ENCODE measurements at regions not wholly inside any gene's neighbourhood (a gene's known extent, or its start where the extent isn't known, plus 50 kb on each side); places are given as distances from the start of the nearest gene placed in this dataset.

DNA sequence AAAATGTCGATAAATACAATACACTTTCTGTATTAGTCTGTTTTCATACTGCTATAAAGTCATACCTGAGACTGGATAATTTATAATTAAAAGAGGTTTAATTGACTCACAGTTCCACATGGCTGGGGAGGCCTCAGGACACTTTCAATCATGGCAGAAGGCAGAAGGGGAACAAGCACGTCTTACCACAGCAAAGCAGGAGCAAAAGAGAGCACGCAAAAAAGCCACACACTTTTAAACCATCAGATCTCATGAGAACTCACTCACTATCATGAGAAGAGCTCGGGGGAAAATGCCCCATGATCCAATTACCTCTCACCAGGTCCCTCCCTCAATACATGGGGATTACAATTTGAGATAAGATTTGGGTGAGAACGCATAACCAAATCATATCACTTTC is 256.7 kb downstream of the ANAPC1 start:
- DNase-seq (ENCODE audit: low spot score): no peak
- peaks cover 33% of the 10 kb centered on the region for H3K9me3 Mint-ChIP-seq

DNA sequence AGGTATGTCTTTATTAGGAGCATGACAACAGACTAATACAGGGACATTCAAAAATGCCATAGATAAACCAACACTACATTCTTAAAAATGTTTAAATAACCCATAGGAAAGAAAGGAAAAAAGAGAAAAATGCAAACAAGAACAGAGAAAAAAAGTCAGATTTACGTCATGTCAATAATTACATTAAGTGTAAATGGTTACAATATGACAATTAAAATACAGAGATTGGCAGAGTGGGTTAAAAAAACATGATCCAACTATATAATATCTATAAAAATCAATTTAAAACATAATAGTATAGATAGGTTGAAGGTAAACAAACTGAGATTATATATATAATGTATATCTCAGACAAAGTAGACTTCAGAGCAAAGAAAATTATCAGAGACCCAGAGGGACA is 255.8 kb downstream of the ANAPC1 start:
- Mint-ChIP-seq H3K36me3 (peaks cover 4% of the 10 kb centered on the region), H3K9me3 (peaks cover 33% of the 10 kb centered on the region), H3K4me1 (peaks cover 5% of the 10 kb centered on the region), H3K4me3 (no peak overlapping the region), H3K27ac (no peak overlapping the region), H3K27me3 (ENCODE audit: insufficient read depth, low read depth) (no peaks in the 10 kb centered on the region)
- Histone ChIP-seq H3K4me1 (no peaks in the 10 kb centered on the region), H2AFZ (replicated peaks) (no peak overlapping the region), H3K9me3 (ENCODE audit: low read depth) (peaks cover 4% of the 10 kb centered on the region), H3K4me3 (no peak overlapping the region), H3K79me2 (ENCODE audit: low read depth) (no peaks in the 10 kb centered on the region), H4K20me1 (ENCODE audit: low read depth) (no peaks in the 10 kb centered on the region), H3F3A (ENCODE audit: low read depth) (no peaks in the 10 kb centered on the region), H3K27me3 (no peaks in the 10 kb centered on the region), H3K36me3 (no peaks in the 10 kb centered on the region), H3K9ac (no peak overlapping the region), H3K27ac (no peak overlapping the region), H3K4me2 (no peak overlapping the region)
- TF ChIP-seq, protein P1, sequence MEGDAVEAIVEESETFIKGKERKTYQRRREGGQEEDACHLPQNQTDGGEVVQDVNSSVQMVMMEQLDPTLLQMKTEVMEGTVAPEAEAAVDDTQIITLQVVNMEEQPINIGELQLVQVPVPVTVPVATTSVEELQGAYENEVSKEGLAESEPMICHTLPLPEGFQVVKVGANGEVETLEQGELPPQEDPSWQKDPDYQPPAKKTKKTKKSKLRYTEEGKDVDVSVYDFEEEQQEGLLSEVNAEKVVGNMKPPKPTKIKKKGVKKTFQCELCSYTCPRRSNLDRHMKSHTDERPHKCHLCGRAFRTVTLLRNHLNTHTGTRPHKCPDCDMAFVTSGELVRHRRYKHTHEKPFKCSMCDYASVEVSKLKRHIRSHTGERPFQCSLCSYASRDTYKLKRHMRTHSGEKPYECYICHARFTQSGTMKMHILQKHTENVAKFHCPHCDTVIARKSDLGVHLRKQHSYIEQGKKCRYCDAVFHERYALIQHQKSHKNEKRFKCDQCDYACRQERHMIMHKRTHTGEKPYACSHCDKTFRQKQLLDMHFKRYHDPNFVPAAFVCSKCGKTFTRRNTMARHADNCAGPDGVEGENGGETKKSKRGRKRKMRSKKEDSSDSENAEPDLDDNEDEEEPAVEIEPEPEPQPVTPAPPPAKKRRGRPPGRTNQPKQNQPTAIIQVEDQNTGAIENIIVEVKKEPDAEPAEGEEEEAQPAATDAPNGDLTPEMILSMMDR (IDR thresholded peaks at IDR 0.05): no peak
- no peak for TF ChIP-seq EZH2 (IDR thresholded peaks at IDR 0.05)
- TF ChIP-seq EZH2phosphoT487 (IDR thresholded peaks at IDR 0.05): no peak
- no peak for DNase-seq (ENCODE audit: low spot score)

More for the DNA sequence above, 256.7 kb downstream of the ANAPC1 start:
- Histone ChIP-seq H3K27ac (no peak overlapping the region), H3K9me3 (ENCODE audit: low read depth) (peaks cover 4% of the 10 kb centered on the region), H3K4me2 (no peak overlapping the region), H3K79me2 (ENCODE audit: low read depth) (no peaks in the 10 kb centered on the region), H2AFZ (replicated peaks) (no peak overlapping the region), H3K4me1 (no peaks in the 10 kb centered on the region), H3K4me3 (no peak overlapping the region), H3K36me3 (no peaks in the 10 kb centered on the region), H3F3A (ENCODE audit: low read depth) (no peaks in the 10 kb centered on the region), H3K27me3 (no peaks in the 10 kb centered on the region), H4K20me1 (ENCODE audit: low read depth) (no peaks in the 10 kb centered on the region), H3K9ac (no peak overlapping the region)
- Mint-ChIP-seq H3K4me1 (peaks cover 5% of the 10 kb centered on the region), H3K27ac (no peak overlapping the region), H3K4me3 (no peak overlapping the region), H3K36me3 (peaks cover 4% of the 10 kb centered on the region), H3K27me3 (ENCODE audit: insufficient read depth, low read depth) (no peaks in the 10 kb centered on the region)
- TF ChIP-seq, protein P1 (IDR thresholded peaks at IDR 0.05): no peak
- TF ChIP-seq EZH2 (IDR thresholded peaks at IDR 0.05) (no peak), EZH2phosphoT487 (IDR thresholded peaks at IDR 0.05) (no peak)

DNA sequence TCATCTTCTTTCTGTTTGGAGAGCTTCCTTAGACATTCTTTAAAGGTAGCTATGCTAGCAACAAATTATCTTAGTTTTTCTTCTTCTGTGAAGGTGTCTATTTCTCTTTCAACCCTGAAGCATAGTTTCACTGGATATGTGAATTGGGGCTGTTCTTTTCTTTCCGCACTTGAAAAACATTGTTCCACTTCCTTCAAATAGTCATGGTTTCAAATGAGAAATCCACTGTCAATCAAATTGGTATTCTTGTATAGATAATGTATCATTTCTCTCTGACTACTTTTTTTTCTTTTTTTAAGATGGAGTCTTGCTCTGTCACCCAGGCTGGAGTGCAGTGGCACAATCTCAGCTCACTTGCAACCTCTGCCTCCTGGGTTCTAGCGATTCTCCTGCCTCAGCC is 254.0 kb downstream of the ANAPC1 start:
- DNase-seq (ENCODE audit: low spot score): no peak
- Mint-ChIP-seq H3K9me3 (peaks cover 33% of the 10 kb centered on the region), H3K36me3 (peaks cover 4% of the 10 kb centered on the region), H3K4me1 (peaks cover 5% of the 10 kb centered on the region), H3K27me3 (ENCODE audit: insufficient read depth, low read depth) (no peaks in the 10 kb centered on the region), H3K4me3 (no peak overlapping the region), H3K27ac (no peak overlapping the region)
- TF ChIP-seq EZH2phosphoT487 (IDR thresholded peaks at IDR 0.05) (no peak), EZH2 (IDR thresholded peaks at IDR 0.05) (no peak)
- TF ChIP-seq, protein P1 (IDR thresholded peaks at IDR 0.05): no peak
- no peak overlapping the region for H3K4me3 ChIP-seq
- no peaks in the 10 kb centered on the region for H3K27me3 ChIP-seq
- no peak overlapping the region for H3K27ac ChIP-seq
- H3K4me2 ChIP-seq: no peak overlapping the region
- peaks cover 4% of the 10 kb centered on the region for H3K9me3 ChIP-seq (ENCODE audit: low read depth)
- H3F3A ChIP-seq (ENCODE audit: low read depth): no peaks in the 10 kb centered on the region
- H3K36me3 ChIP-seq: no peaks in the 10 kb centered on the region
- no peaks in the 10 kb centered on the region for H3K79me2 ChIP-seq (ENCODE audit: low read depth)
- no peaks in the 10 kb centered on the region for H3K4me1 ChIP-seq
- no peak overlapping the region for H2AFZ ChIP-seq (replicated peaks)
- no peaks in the 10 kb centered on the region for H4K20me1 ChIP-seq (ENCODE audit: low read depth)
- H3K9ac ChIP-seq: no peak overlapping the region

Data from neural progenitor cell (in vitro differentiated cells).